K562 (cell line): ENCODE measurements at regions not wholly inside any gene's neighbourhood (a gene's known extent, or its start where the extent isn't known, plus 50 kb on each side); places are given as distances from the start of the nearest gene placed in this dataset.

Source experiments
- ATAC-seq: fragments of 200-7000 bp; cut with Tn5 transposase; 3 replicates; pipeline ENCODE4 v1.9.1; 2020; ENCODE audit warnings: moderate library complexity
- BruUV-seq: library from RNA; stranded (reverse); fragments of 400-500 nt; replicated peaks from 2 replicates; lab custom pipeline; 2021; lab: Mats Ljungman, UMichigan
- CTCF ChIA-PET: fragments of 300-600 bp; formaldehyde crosslinking; extraction: SDS; loops from one replicate; lab custom pipeline; 2021; ENCODE audit warnings: low intra/inter-chr PET ratio; lab: Yijun Ruan, JAX
- POLR2A ChIA-PET: fragments of 300-600, 350-650 bp; sonication (Branson Sonifier 250); formaldehyde crosslinking; extraction: SDS; loops from one replicate; lab custom pipeline; 2021; ENCODE audit warnings: antibody characterized with exemption, inconsistent platforms; lab: Yijun Ruan, JAX
- DNase-seq, 4 experiments: peaks; one replicate each; pipeline versions ENCODE4 v3.0.0 to v3.0.0-alpha.2; 2011 to 2018; ENCODE audit warnings: low spot score in 3 of 4, mixed read lengths in 3 of 4; ENCODE audit errors: extremely low read depth in 1 of 4
- FAIRE-seq: peaks from 2 replicates; lab custom pipeline; 2011; peaks lifted over from hg19 to GRCh38; lab: Jason Lieb, UNC
- H2AFZ ChIP-seq: 2 replicates; pipeline ENCODE4 v1.6.0; 2011; ENCODE audit warnings: low read depth, low read length, control low read depth, inconsistent platforms
- H3K27ac ChIP-seq: fragments of 200-600 bp; 3 replicates; pipeline ENCODE4 v1.8.0; 2011; ENCODE audit warnings: low read depth, mild to moderate bottlenecking, control low read depth, inconsistent platforms, low read length, moderate library complexity, mixed read lengths; ENCODE audit errors: extremely low read depth
- H3K27me3 ChIP-seq, 2 experiments: fragments of 300-600 bp in 1 of 2; 2 replicates in 1 of 2; 3 replicates in 1 of 2; pipeline versions ENCODE4 v1.6.0 to v1.8.0; 2011; ENCODE audit warnings: inconsistent platforms in 2 of 2, low read length in 2 of 2, mild to moderate bottlenecking in 1 of 2, mixed read lengths in 1 of 2, moderate library complexity in 1 of 2; ENCODE audit not compliant: control insufficient read depth in 2 of 2, insufficient read depth in 2 of 2
- H3K36me3 ChIP-seq: fragments of 300-600 bp; 3 replicates; pipeline ENCODE4 v1.8.0; 2011; ENCODE audit warnings: mild to moderate bottlenecking, low read length, inconsistent platforms; ENCODE audit not compliant: control insufficient read depth, insufficient read depth
- H3K4me1 ChIP-seq, 2 experiments: fragments of 200-600 bp in 1 of 2; replicated peaks in 1 of 2; 2 replicates in 1 of 2; 3 replicates in 1 of 2; pipeline versions ENCODE4 v1.5.1 to v1.8.0; 2011; ENCODE audit warnings: inconsistent platforms in 2 of 2, low read length in 2 of 2, mild to moderate bottlenecking in 1 of 2, mixed read lengths in 1 of 2, moderate library complexity in 1 of 2; ENCODE audit not compliant: control insufficient read depth in 2 of 2, insufficient read depth in 2 of 2
- H3K4me2 ChIP-seq: 2 replicates; pipeline ENCODE4 v1.6.1; 2011; ENCODE audit warnings: low read length, control low read depth, inconsistent platforms, mixed read lengths; ENCODE audit not compliant: insufficient read depth
- H3K4me3 ChIP-seq: fragments of 200-600 bp; sonication (generic), shearing (Covaris generic); 2 replicates; pipeline ENCODE4 v1.5.1; 2016; ENCODE audit warnings: control low read depth, inconsistent platforms
- H3K79me2 ChIP-seq: fragments of 200-600 bp; 3 replicates; pipeline ENCODE4 v1.8.0; 2011; ENCODE audit warnings: low read length, inconsistent platforms; ENCODE audit not compliant: control insufficient read depth, insufficient read depth
- H3K9ac ChIP-seq, 2 experiments: 2 replicates each; pipeline versions ENCODE4 v1.6.0 to v1.6.1; 2011; ENCODE audit warnings: low read depth in 2 of 2, low read length in 2 of 2, control low read depth in 1 of 2, inconsistent platforms in 1 of 2, mild to moderate bottlenecking in 1 of 2, mixed read lengths in 1 of 2; ENCODE audit not compliant: insufficient read depth in 1 of 2
- H3K9me1 ChIP-seq: one replicate; pipeline ENCODE4 v1.6.0; 2011; ENCODE audit warnings: inconsistent platforms, mild to moderate bottlenecking, low read length, moderate library complexity; ENCODE audit not compliant: control insufficient read depth, insufficient read depth
- H3K9me3 ChIP-seq: replicated peaks from 2 replicates; pipeline ENCODE4 v1.5.1; 2011; ENCODE audit warnings: low read depth, low read length, inconsistent platforms; ENCODE audit not compliant: control insufficient read depth, insufficient read depth
- H4K20me1 ChIP-seq: replicated peaks from 2 replicates; pipeline ENCODE4 v1.6.1; 2011; ENCODE audit warnings: low read length, inconsistent platforms, mixed read lengths; ENCODE audit not compliant: control insufficient read depth, insufficient read depth
- ATF1 ChIP-seq, 2 experiments: fragments of 450-650 bp in 1 of 2; IDR thresholded peaks; 2 replicates each; pipeline ENCODE4 v1.6.1; 2016; ENCODE audit warnings: missing compliant biosample characterization in 1 of 2, missing genetic modification characterization in 1 of 2
- HMG20A ChIP-seq: fragments of 450-650 bp; formaldehyde crosslinking; conservative IDR thresholded peaks from 2 replicates; pipeline ENCODE4 v1.4.0; 2020; ENCODE audit warnings: mild to moderate bottlenecking, mixed read lengths
- HNRNPLL ChIP-seq: fragments of 200-400 bp; formaldehyde crosslinking; IDR thresholded peaks from 2 replicates; pipeline ENCODE4 v1.6.1; 2017; ENCODE audit warnings: low read length, low read depth, mild to moderate bottlenecking; ENCODE audit not compliant: poor library complexity, severe bottlenecking
- JUN ChIP-seq, 2 experiments: sonication (generic) in 1 of 2; formaldehyde crosslinking in 1 of 2; IDR thresholded peaks; 2 replicates each; pipeline versions ENCODE4 v1.6.1 to v1.8.0; 2012 to 2022; ENCODE audit warnings: borderline replicate concordance in 2 of 2, mild to moderate bottlenecking in 2 of 2, improper control_type of control experiment in 1 of 2, low read depth in 1 of 2, low read length in 1 of 2, missing genetic modification reagents in 1 of 2
- KDM5B ChIP-seq: fragments of 200-600 bp; sonication (generic); IDR thresholded peaks from 2 replicates; pipeline ENCODE4 v1.6.1; 2012; ENCODE audit warnings: low read depth, mild to moderate bottlenecking, moderate library complexity, low read length, control low read depth, inconsistent platforms; ENCODE audit not compliant: insufficient replicate concordance
- LARP7 ChIP-seq: fragments of 450-650 bp; IDR thresholded peaks from 2 replicates; pipeline ENCODE4 v1.6.1; 2016
- MAFK ChIP-seq: IDR thresholded peaks from 2 replicates; pipeline ENCODE4 v1.6.1; 2011; ENCODE audit warnings: low read length, improper control_type of control experiment
- MYBL2 ChIP-seq, 2 experiments: fragments of 450-650 bp in 1 of 2; sonication (generic) in 1 of 2; formaldehyde crosslinking in 1 of 2; IDR thresholded peaks; 2 replicates each; pipeline versions ENCODE4 v1.6.1 to v1.8.1; 2017 to 2022; ENCODE audit warnings: borderline replicate concordance in 1 of 2, inconsistent platforms in 1 of 2, low read depth in 1 of 2, mild to moderate bottlenecking in 1 of 2, missing genetic modification reagents in 1 of 2, moderate library complexity in 1 of 2
- MYC ChIP-seq, 2 experiments: fragments of 250-450 bp in 1 of 2; sonication (Bioruptor Pico) in 1 of 2; IDR thresholded peaks; 2 replicates each; pipeline versions ENCODE4 v1.5.1 to v1.6.1; 2012 to 2021; ENCODE audit warnings: low read depth in 2 of 2, borderline replicate concordance in 1 of 2, improper control_type of control experiment in 1 of 2, low read length in 1 of 2, mild to moderate bottlenecking in 1 of 2, moderate library complexity in 1 of 2
- PHF8 ChIP-seq: fragments of 200-600 bp; sonication (generic); IDR thresholded peaks from 2 replicates; pipeline ENCODE4 v1.6.1; 2012; ENCODE audit warnings: mixed run types, mild to moderate bottlenecking, inconsistent platforms, low read length, moderate library complexity, borderline replicate concordance
- RBM15 ChIP-seq: fragments of 200-400 bp; formaldehyde crosslinking; IDR thresholded peaks from 2 replicates; pipeline ENCODE4 v1.6.1; 2018; ENCODE audit warnings: mild to moderate bottlenecking, low read length, moderate library complexity; ENCODE audit not compliant: insufficient read depth
- RCOR1 ChIP-seq, 2 experiments: IDR thresholded peaks; 2 replicates each; pipeline ENCODE4 v1.6.1; 2012; ENCODE audit warnings: low read depth in 2 of 2, low read length in 2 of 2, borderline replicate concordance in 1 of 2, improper control_type of control experiment in 1 of 2
- RNF219 ChIP-seq: fragments of 250-450 bp; sonication (Bioruptor Pico); IDR thresholded peaks from 2 replicates; pipeline ENCODE4 v1.5.0; 2022; ENCODE audit warnings: mild to moderate bottlenecking
- TCF3 ChIP-seq: sonication (generic); formaldehyde crosslinking; IDR thresholded peaks from 2 replicates; pipeline ENCODE4 v1.4.0; 2020; ENCODE audit warnings: mild to moderate bottlenecking, missing genetic modification reagents
- XRCC5 ChIP-seq: fragments of 200-400 bp; formaldehyde crosslinking; IDR thresholded peaks from 2 replicates; pipeline ENCODE4 v1.6.1; 2017; ENCODE audit warnings: low read depth, mild to moderate bottlenecking, low read length
- ZBTB43 ChIP-seq: sonication (generic); formaldehyde crosslinking; IDR thresholded peaks from 2 replicates; pipeline ENCODE4 v1.8.0; 2023; ENCODE audit warnings: mild to moderate bottlenecking, missing genetic modification reagents
- ZNF699 ChIP-seq: fragments of 250-450 bp; sonication (Bioruptor Pico); IDR thresholded peaks from 2 replicates; pipeline ENCODE4 v1.8.0; 2021; ENCODE audit warnings: mild to moderate bottlenecking, moderate library complexity; ENCODE audit not compliant: insufficient replicate concordance
- WGBS: fragments of 100-300 bp; shearing (Covaris generic); methylation state at CpG from one replicate; pipeline ENCODE4 v1.1.6; 2016; ENCODE audit warnings: low coverage, mixed read lengths; ENCODE audit not compliant: insufficient coverage; ENCODE audit errors: missing lambda C conversion rate; 5-methylcytosine and 5-hydroxymethylcytosine counted together
- in situ Hi-C: fragments of 300-500 bp; cut with MboI; formaldehyde crosslinking; loops from 4 replicates; pipeline ENCODE4 v1.15.0; 2018; ENCODE audit warnings: inconsistent platforms, mixed read lengths
- intact Hi-C: fragments of 100-400 bp; cut with micrococcal nuclease; formaldehyde crosslinking; loops from 2 replicates; pipeline ENCODE4 v1.14.2; 2022

DNA sequence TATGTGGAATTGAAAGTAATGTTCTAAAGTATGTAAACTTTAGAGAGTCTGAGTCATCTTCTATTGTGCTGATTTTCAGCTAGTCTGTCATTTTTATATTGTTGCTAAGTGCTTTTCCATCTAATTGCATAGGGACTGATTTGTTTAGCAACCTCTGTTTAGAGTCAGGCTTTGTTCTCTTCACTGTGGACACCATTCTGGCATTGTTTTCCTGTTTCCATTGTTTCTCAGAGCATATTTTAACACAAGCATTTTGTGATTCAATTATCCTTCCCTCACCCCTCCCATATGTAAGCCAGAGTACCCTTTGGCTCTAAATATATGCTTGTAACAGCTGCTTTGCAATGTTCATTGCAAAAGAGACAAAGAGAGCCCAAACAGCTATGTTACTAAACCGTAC, 748.4 kb upstream of the PHF14 start:
- no peaks in the 10 kb centered on the region for H4K20me1 ChIP-seq
- H3K27ac ChIP-seq, result no peak overlapping the region
- intact Hi-C loops (no loop called here), in situ Hi-C loops (no loop called here)
- POLR2A ChIA-PET, result no interaction called here
- H3K4me1 ChIP-seq, result no peaks in the 10 kb centered on the region
- CTCF ChIA-PET, result interaction anchor here (0.6 kb wide), 1 partner anchor 20 kb away, joined by 3 read pairs; no protein-coding TSS in a partner anchor
- no peak for FAIRE-seq
- TF ChIP-seq JUN (IDR thresholded peaks at IDR 0.05; ENCODE audit: borderline replicate concordance, low read depth, low read length), result no peak
- no peak for TF ChIP-seq JUN (CRISPR knock-in tag; IDR thresholded peaks at IDR 0.05; ENCODE audit: borderline replicate concordance)
- TF ChIP-seq RBM15, result no peak
- TF ChIP-seq KDM5B, result no peak
- no peak for TF ChIP-seq MYC (IDR thresholded peaks at IDR 0.05; ENCODE audit: low read depth, low read length)
- no peak for TF ChIP-seq MYC (CRISPR knock-in tag; IDR thresholded peaks at IDR 0.05; ENCODE audit: borderline replicate concordance, low read depth)
- TF ChIP-seq RCOR1 (IDR thresholded peaks at IDR 0.05; ENCODE audit: borderline replicate concordance in 1 of 2, low read depth in 2 of 2, low read length in 2 of 2), result no peak
- no peak for TF ChIP-seq LARP7
- no peak for TF ChIP-seq PHF8
- TF ChIP-seq ATF1 (CRISPR knock-in tag; IDR thresholded peaks at IDR 0.05), result no peak
- TF ChIP-seq ATF1 (tag; IDR thresholded peaks at IDR 0.05), result no peak
- TF ChIP-seq ZNF699 (CRISPR knock-in tag), result no peak
- TF ChIP-seq XRCC5, result no peak
- TF ChIP-seq MYBL2 (IDR thresholded peaks at IDR 0.05; ENCODE audit: low read depth), result no peak
- no peak for TF ChIP-seq MYBL2 (CRISPR knock-in tag; IDR thresholded peaks at IDR 0.05; ENCODE audit: borderline replicate concordance)
- TF ChIP-seq RNF219 (CRISPR knock-in tag), result no peak
- no peak for TF ChIP-seq HNRNPLL
- TF ChIP-seq MAFK, result no peak
- no peak for TF ChIP-seq TCF3 (CRISPR knock-in tag)
- no peak for TF ChIP-seq ZBTB43
- no peak for TF ChIP-seq HMG20A
- 0% methylated on average over 1 of the region's 1 CpG for WGBS
- no peak overlapping the region for H3K9ac ChIP-seq
- H3K27me3 ChIP-seq, result no peaks in the 10 kb centered on the region
- no peaks in the 10 kb centered on the region for H3K36me3 ChIP-seq
- no peak for ATAC-seq
- H3K9me1 ChIP-seq, result no peaks in the 10 kb centered on the region
- no peak overlapping the region for H2AFZ ChIP-seq
- H3K4me3 ChIP-seq, result no peak overlapping the region
- no peak for DNase-seq
- no TSS peak for BruUV-seq
- H3K9me3 ChIP-seq, result no peaks in the 10 kb centered on the region
- H3K79me2 ChIP-seq, result no peaks in the 10 kb centered on the region
- no peak overlapping the region for H3K4me2 ChIP-seq
